WTC11 (cell line): ENCODE measurements at regions not wholly inside any gene's neighbourhood (a gene's known extent, or its start where the extent isn't known, plus 50 kb on each side); places are given as distances from the start of the nearest gene placed in this dataset.

ENCODE experiments used
- ATAC-seq: fragments of 200-7000 bp; cut with Tn5 transposase; 2 replicates; pipeline ENCODE4 v1.10.0; 2021; ENCODE audit warnings: mild to moderate bottlenecking, moderate library complexity
- CTCF ChIA-PET: fragments of 300-600 bp; sonication (Branson Sonifier 250); formaldehyde crosslinking; loops from one replicate; lab custom pipeline; 2021; ENCODE audit warnings: antibody characterized with exemption; lab: Charles Lee
- POLR2A ChIA-PET: fragments of 350-600 bp; sonication (Branson Sonifier 250); formaldehyde crosslinking; loops from one replicate; lab custom pipeline; 2021; ENCODE audit warnings: antibody characterized with exemption; lab: Charles Lee
- DNase-seq: peaks from one replicate; pipeline ENCODE4 v3.0.0; 2021; ENCODE audit warnings: low spot score
- H3K27ac Mint-ChIP-seq: 2 replicates; pipeline ENCODE4 v1.8.0; 2021; ENCODE audit warnings: mixed read lengths
- H3K27me3 Mint-ChIP-seq: 2 replicates; pipeline ENCODE4 v1.8.0; 2021; ENCODE audit warnings: low read depth, mild to moderate bottlenecking, moderate library complexity, mixed read lengths
- H3K36me3 Mint-ChIP-seq: 2 replicates; pipeline ENCODE4 v1.8.0; 2021; ENCODE audit warnings: mixed read lengths
- H3K4me1 Mint-ChIP-seq: 2 replicates; pipeline ENCODE4 v1.8.0; 2022; ENCODE audit warnings: mixed read lengths
- H3K4me3 Mint-ChIP-seq: 2 replicates; pipeline ENCODE4 v1.8.0; 2021; ENCODE audit warnings: mild to moderate bottlenecking, moderate library complexity, mixed read lengths
- H3K9me3 Mint-ChIP-seq: 2 replicates; pipeline ENCODE4 v1.8.0; 2021; ENCODE audit warnings: mixed read lengths
- AFF4 ChIP-seq: sonication (generic); formaldehyde crosslinking; IDR thresholded peaks from 2 replicates; pipeline ENCODE4 v1.8.1; 2023; ENCODE audit warnings: mild to moderate bottlenecking, missing genetic modification reagents, borderline replicate concordance
- ATF3 ChIP-seq: sonication (generic); formaldehyde crosslinking; conservative IDR thresholded peaks from 2 replicates; pipeline ENCODE4 v1.8.1; 2022; ENCODE audit warnings: mild to moderate bottlenecking, missing genetic modification reagents
- CBFB ChIP-seq: sonication (generic); formaldehyde crosslinking; IDR thresholded peaks from 2 replicates; pipeline ENCODE4 v1.8.1; 2022; ENCODE audit warnings: mild to moderate bottlenecking, low read depth, missing genetic modification reagents
- CDX4 ChIP-seq: fragments of 250-450 bp; sonication (Bioruptor Pico); IDR thresholded peaks from 2 replicates; pipeline ENCODE4 v1.9.0; 2021; ENCODE audit warnings: moderate library complexity, mild to moderate bottlenecking, inconsistent platforms, borderline replicate concordance
- STAT6 ChIP-seq: sonication (generic); formaldehyde crosslinking; conservative IDR thresholded peaks from 2 replicates; pipeline ENCODE4 v1.8.1; 2023; ENCODE audit warnings: mild to moderate bottlenecking, low read depth, missing genetic modification reagents, moderate library complexity
- TEAD4 ChIP-seq: sonication (generic); formaldehyde crosslinking; IDR thresholded peaks from 2 replicates; pipeline ENCODE4 v1.8.0; 2022; ENCODE audit warnings: mild to moderate bottlenecking, missing genetic modification reagents
- ZBTB21 ChIP-seq: sonication (generic); formaldehyde crosslinking; IDR thresholded peaks from 2 replicates; pipeline ENCODE4 v1.8.1; 2023; ENCODE audit warnings: mild to moderate bottlenecking, missing genetic modification reagents, borderline replicate concordance
- ZNF281 ChIP-seq: sonication (generic); formaldehyde crosslinking; IDR thresholded peaks from 2 replicates; pipeline ENCODE4 v1.8.0; 2023; ENCODE audit warnings: mild to moderate bottlenecking, missing genetic modification reagents
- ZNF512 ChIP-seq: sonication (generic); formaldehyde crosslinking; IDR thresholded peaks from 2 replicates; pipeline ENCODE4 v1.8.1; 2022; ENCODE audit warnings: missing genetic modification reagents, borderline replicate concordance

- Mint-ChIP-seq H3K36me3 (peaks cover 10% of the 10 kb centered on the region), H3K27ac (no peak overlapping the region; the same call in 1 of the 2 replicates), H3K4me3 (no peak overlapping the region), H3K9me3 (peaks cover 11% of the 10 kb centered on the region), H3K4me1 (peaks cover 11% of the 10 kb centered on the region), H3K27me3 (no peaks in the 10 kb centered on the region; the same call in 1 of the 2 replicates)
- ChIA-PET CTCF (no interaction called here), POLR2A (no interaction called here)
- DNase-seq (no peak), ATAC-seq (no peak)
- no peak for TF ChIP-seq CDX4 (CRISPR knock-in tag)
- no peak for TF ChIP-seq TEAD4 (CRISPR knock-in tag)
Observed at GRCh38 chr5:174606646-174607045, 117.7 kb upstream of the MSX2 start.

GRCh38 chr5:174607205-174607604 lies 117.2 kb upstream of the MSX2 start:
- DNase-seq = no peak
- Mint-ChIP-seq H3K27ac (no peak overlapping the region), H3K27me3 (no peaks in the 10 kb centered on the region; the same call in 1 of the 2 replicates), H3K9me3 (peaks cover 11% of the 10 kb centered on the region), H3K4me1 (peaks cover 6% of the 10 kb centered on the region), H3K36me3 (peaks cover 10% of the 10 kb centered on the region), H3K4me3 (no peak overlapping the region)
- ChIA-PET POLR2A (interaction anchor here (0.7 kb wide), 1 partner anchor 50 kb away, joined by 3 read pairs; no protein-coding TSS in a partner anchor), CTCF (no interaction called here)
- no peak for ATAC-seq
- TF ChIP-seq ZBTB21 (CRISPR knock-in tag) (no peak), ZNF281 (no peak), ZNF512 (no peak)

GRCh38 chr5:174607916-174608315 lies 116.5 kb upstream of the MSX2 start:
- ATAC-seq (no peak), DNase-seq (no peak)
- no peak for TF ChIP-seq AFF4 (CRISPR knock-in tag)
- TF ChIP-seq CBFB (CRISPR knock-in tag) = no peak
- TF ChIP-seq STAT6 = no peak
- no peak for TF ChIP-seq ATF3
- Mint-ChIP-seq H3K9me3 (peaks cover 7% of the 10 kb centered on the region), H3K4me1 (peaks cover under 1% of the 10 kb centered on the region), H3K27ac (no peak overlapping the region), H3K27me3 (no peaks in the 10 kb centered on the region; the same call in 1 of the 2 replicates), H3K4me3 (no peak overlapping the region), H3K36me3 (peaks cover 7% of the 10 kb centered on the region)
- ChIA-PET POLR2A (interaction anchor here (0.7 kb wide), 1 partner anchor 50 kb away, joined by 3 read pairs; no protein-coding TSS in a partner anchor), CTCF (no interaction called here)
